ENCODE measurements at regions not wholly inside any gene's neighbourhood (a gene's known extent, or its start where the extent isn't known, plus 50 kb on each side); places are given as distances from the start of the nearest gene placed in this dataset.

DNA sequence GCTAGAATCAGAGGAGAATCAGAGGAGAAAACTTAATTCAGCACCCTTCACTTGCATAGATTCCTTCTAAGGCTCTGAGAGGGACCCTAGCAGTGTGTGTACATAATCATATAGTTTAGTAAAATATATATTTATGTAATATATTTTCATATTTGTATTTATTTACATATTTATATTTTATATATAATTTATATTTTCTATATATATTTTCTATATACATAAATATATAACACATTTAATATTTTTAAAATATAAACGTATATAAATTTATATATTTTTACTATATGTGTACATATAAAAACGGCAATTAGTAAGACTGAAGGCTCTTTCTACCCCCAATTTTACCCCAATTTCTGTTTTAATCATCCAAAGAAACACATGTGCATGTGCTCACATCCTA, 80.3 kb downstream of the NXPE2 start:
- CTCF ChIA-PET: no interaction called here
- no peaks in the 10 kb centered on the region for H3K4me1 ChIP-seq (ENCODE audit: insufficient read depth, low read length)

GRCh38 chr11:114762408-114762807, 84.1 kb downstream of the NXPE2 start:
- H3K9me3 ChIP-seq (ENCODE audit: low read length): no peaks in the 10 kb centered on the region
- no peaks in the 10 kb centered on the region for H3F3A ChIP-seq (ENCODE audit: low read length, unreplicated experiment)
- ATAC-seq (peak; percentile 81), DNase-seq (peak; percentile 75)
- POLR2A ChIA-PET (ENCODE audit: unreplicated experiment): no interaction called here
- no peaks in the 10 kb centered on the region for H3K4me1 ChIP-seq (ENCODE audit: insufficient read depth, low read length)
- H2AFZ ChIP-seq (ENCODE audit: low read length): no peak overlapping the region
- H3K4me2 ChIP-seq (ENCODE audit: low read length): no peak overlapping the region
- no peak overlapping the region for H3K9ac ChIP-seq (ENCODE audit: low read length)
- no peaks in the 10 kb centered on the region for H3K9me2 ChIP-seq (replicated peaks; ENCODE audit: low read length)
- CTCF ChIA-PET: no interaction called here
- no peaks in the 10 kb centered on the region for H3K36me3 ChIP-seq (ENCODE audit: low read depth, low read length)
- intact Hi-C loops (cut with micrococcal nuclease): loop anchor here (1.0 to 2.0 kb wide), 2 partner anchors 414 to 422 kb away; no protein-coding TSS in a partner anchor
- H3K79me2 ChIP-seq (ENCODE audit: low read length): no peaks in the 10 kb centered on the region
- TF ChIP-seq EZH2phosphoT487 (IDR thresholded peaks at IDR 0.05; ENCODE audit: borderline replicate concordance, low read length) (no peak), EZH2 (IDR thresholded peaks at IDR 0.05; ENCODE audit: low read length, unreplicated experiment) (no peak)
- TF ChIP-seq, protein P1, sequence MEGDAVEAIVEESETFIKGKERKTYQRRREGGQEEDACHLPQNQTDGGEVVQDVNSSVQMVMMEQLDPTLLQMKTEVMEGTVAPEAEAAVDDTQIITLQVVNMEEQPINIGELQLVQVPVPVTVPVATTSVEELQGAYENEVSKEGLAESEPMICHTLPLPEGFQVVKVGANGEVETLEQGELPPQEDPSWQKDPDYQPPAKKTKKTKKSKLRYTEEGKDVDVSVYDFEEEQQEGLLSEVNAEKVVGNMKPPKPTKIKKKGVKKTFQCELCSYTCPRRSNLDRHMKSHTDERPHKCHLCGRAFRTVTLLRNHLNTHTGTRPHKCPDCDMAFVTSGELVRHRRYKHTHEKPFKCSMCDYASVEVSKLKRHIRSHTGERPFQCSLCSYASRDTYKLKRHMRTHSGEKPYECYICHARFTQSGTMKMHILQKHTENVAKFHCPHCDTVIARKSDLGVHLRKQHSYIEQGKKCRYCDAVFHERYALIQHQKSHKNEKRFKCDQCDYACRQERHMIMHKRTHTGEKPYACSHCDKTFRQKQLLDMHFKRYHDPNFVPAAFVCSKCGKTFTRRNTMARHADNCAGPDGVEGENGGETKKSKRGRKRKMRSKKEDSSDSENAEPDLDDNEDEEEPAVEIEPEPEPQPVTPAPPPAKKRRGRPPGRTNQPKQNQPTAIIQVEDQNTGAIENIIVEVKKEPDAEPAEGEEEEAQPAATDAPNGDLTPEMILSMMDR (conservative IDR thresholded peaks at IDR 0.05; ENCODE audit: low read depth, low read length): peak; percentile 83
- H3K4me3 ChIP-seq (ENCODE audit: low read length): no peak overlapping the region
- no TSS peak for BruUV-seq (replicated peaks)
- H4K20me1 ChIP-seq (ENCODE audit: low read length): no peaks in the 10 kb centered on the region
- H3K27me3 ChIP-seq (ENCODE audit: low read length): no peaks in the 10 kb centered on the region
- no peak overlapping the region for H3K27ac ChIP-seq (ENCODE audit: low read length)

More for the DNA sequence above, 80.3 kb downstream of the NXPE2 start:
- H3K27ac ChIP-seq (ENCODE audit: low read length): no peak overlapping the region
- no peaks in the 10 kb centered on the region for H3K9me2 ChIP-seq (replicated peaks; ENCODE audit: low read length)
- no peak for TF ChIP-seq EZH2 (IDR thresholded peaks at IDR 0.05; ENCODE audit: low read length, unreplicated experiment)
- TF ChIP-seq, protein P1 (conservative IDR thresholded peaks at IDR 0.05; ENCODE audit: low read depth, low read length): no peak
- no peak for TF ChIP-seq EZH2phosphoT487 (IDR thresholded peaks at IDR 0.05; ENCODE audit: borderline replicate concordance, low read length)
- H3K36me3 ChIP-seq (ENCODE audit: low read depth, low read length): no peaks in the 10 kb centered on the region
- no peak overlapping the region for H3K9ac ChIP-seq (ENCODE audit: low read length)
- no peaks in the 10 kb centered on the region for H4K20me1 ChIP-seq (ENCODE audit: low read length)
- intact Hi-C loops (cut with micrococcal nuclease): no loop called here
- no TSS peak for BruUV-seq (replicated peaks)
- ATAC-seq (no peak), DNase-seq (no peak)
- no peaks in the 10 kb centered on the region for H3K79me2 ChIP-seq (ENCODE audit: low read length)
- no peaks in the 10 kb centered on the region for H3K27me3 ChIP-seq (ENCODE audit: low read length)
- H3K4me3 ChIP-seq (ENCODE audit: low read length): no peak overlapping the region
- H3F3A ChIP-seq (ENCODE audit: low read length, unreplicated experiment): no peaks in the 10 kb centered on the region
- H3K9me3 ChIP-seq (ENCODE audit: low read length): no peaks in the 10 kb centered on the region
- H3K4me2 ChIP-seq (ENCODE audit: low read length): no peak overlapping the region
- POLR2A ChIA-PET (ENCODE audit: unreplicated experiment): no interaction called here
- no peak overlapping the region for H2AFZ ChIP-seq (ENCODE audit: low read length)

- H3K27me3 ChIP-seq (ENCODE audit: low read length): no peaks in the 10 kb centered on the region
- H3K36me3 ChIP-seq (ENCODE audit: low read depth, low read length): no peaks in the 10 kb centered on the region
- CTCF ChIA-PET: no interaction called here
- DNase-seq (no peak), ATAC-seq (no peak)
- H3K9me2 ChIP-seq (replicated peaks; ENCODE audit: low read length): no peaks in the 10 kb centered on the region
- no peak overlapping the region for H2AFZ ChIP-seq (ENCODE audit: low read length)
- H3K27ac ChIP-seq (ENCODE audit: low read length): no peak overlapping the region
- no peaks in the 10 kb centered on the region for H4K20me1 ChIP-seq (ENCODE audit: low read length)
- H3K9ac ChIP-seq (ENCODE audit: low read length): no peak overlapping the region
- POLR2A ChIA-PET (ENCODE audit: unreplicated experiment): no interaction called here
- H3K4me2 ChIP-seq (ENCODE audit: low read length): no peak overlapping the region
- BruUV-seq (replicated peaks): no TSS peak
- H3K4me3 ChIP-seq (ENCODE audit: low read length): no peak overlapping the region
- no peaks in the 10 kb centered on the region for H3F3A ChIP-seq (ENCODE audit: low read length, unreplicated experiment)
- TF ChIP-seq EZH2 (IDR thresholded peaks at IDR 0.05; ENCODE audit: low read length, unreplicated experiment) (no peak), EZH2phosphoT487 (IDR thresholded peaks at IDR 0.05; ENCODE audit: borderline replicate concordance, low read length) (no peak)
- TF ChIP-seq, protein P1 (conservative IDR thresholded peaks at IDR 0.05; ENCODE audit: low read depth, low read length): no peak
- no peaks in the 10 kb centered on the region for H3K79me2 ChIP-seq (ENCODE audit: low read length)
- intact Hi-C loops (cut with micrococcal nuclease): no loop called here
- H3K4me1 ChIP-seq (ENCODE audit: insufficient read depth, low read length): no peaks in the 10 kb centered on the region
- H3K9me3 ChIP-seq (ENCODE audit: low read length): no peaks in the 10 kb centered on the region
These were observed 86.2 kb downstream of the NXPE2 start for GRCh38 chr11:114764563-114764962.

Data from PC-3 (cell line).